Endothelial cell of umbilical vein (primary cell): ENCODE measurements at regions not wholly inside any gene's neighbourhood (a gene's known extent, or its start where the extent isn't known, plus 50 kb on each side); places are given as distances from the start of the nearest gene placed in this dataset.

Experiments
- BruUV-seq: library from RNA; stranded (reverse); fragments of 400-500 nt; replicated peaks from 2 replicates; lab custom pipeline; 2021; lab: Mats Ljungman, UMichigan
- CTCF ChIA-PET: fragments of 300-600, 350-600 bp; sonication (Branson Sonifier 250); formaldehyde crosslinking; loops from one replicate; lab custom pipeline; 2021; ENCODE audit warnings: antibody characterized with exemption, inconsistent platforms; lab: Charles Lee
- POLR2A ChIA-PET: fragments of 300-600, 350-600 bp; sonication (Branson Sonifier 250); formaldehyde crosslinking; loops from one replicate; lab custom pipeline; 2021; ENCODE audit warnings: antibody characterized with exemption, inconsistent platforms; lab: Charles Lee
- DNase-seq: peaks from one replicate; pipeline ENCODE4 v3.0.0-alpha.2; 2011; ENCODE audit warnings: low read depth, low spot score
- FAIRE-seq: peaks from 2 replicates; lab custom pipeline; 2011; peaks lifted over from hg19 to GRCh38; lab: Jason Lieb, UNC
- H2AFZ ChIP-seq: 2 replicates; pipeline ENCODE4 v1.6.0; 2012; ENCODE audit warnings: low read depth, low read length, control low read depth, inconsistent platforms
- H3K27ac ChIP-seq: 2 replicates; pipeline ENCODE4 v1.5.1; 2011; ENCODE audit warnings: low read depth, mild to moderate bottlenecking, control low read depth, low read length, moderate library complexity; ENCODE audit not compliant: insufficient read depth
- H3K27me3 ChIP-seq, 2 experiments: 2 replicates each; pipeline versions ENCODE4 v1.6.0 to v1.6.1; 2011; ENCODE audit warnings: low read length in 2 of 2, mixed read lengths in 1 of 2; ENCODE audit not compliant: control insufficient read depth in 2 of 2, insufficient read depth in 2 of 2
- H3K36me3 ChIP-seq, 2 experiments: 2 replicates in 1 of 2; 3 replicates in 1 of 2; pipeline ENCODE4 v1.5.1; 2011; ENCODE audit warnings: low read length in 2 of 2, mild to moderate bottlenecking in 1 of 2, moderate library complexity in 1 of 2; ENCODE audit not compliant: control insufficient read depth in 2 of 2, insufficient read depth in 2 of 2; ENCODE audit errors: extremely low read depth in 1 of 2
- H3K4me1 ChIP-seq: 3 replicates; pipeline ENCODE4 v1.5.1; 2011; ENCODE audit warnings: mild to moderate bottlenecking, low read length; ENCODE audit not compliant: control insufficient read depth, insufficient read depth; ENCODE audit errors: extremely low read depth
- H3K4me2 ChIP-seq: 2 replicates; pipeline ENCODE4 v1.6.1; 2011; ENCODE audit warnings: low read length, control low read depth, mixed read lengths; ENCODE audit not compliant: insufficient read depth
- H3K4me3 ChIP-seq, 3 experiments: fragments of 200-600 bp in 1 of 3; sonication (generic), shearing (Covaris generic) in 1 of 3; replicated peaks in 1 of 3; 2 replicates each; pipeline ENCODE4 v1.5.1; 2011 to 2016; ENCODE audit warnings: control low read depth in 3 of 3, low read length in 3 of 3, mild to moderate bottlenecking in 2 of 3, inconsistent platforms in 1 of 3, low read depth in 1 of 3, moderate library complexity in 1 of 3; ENCODE audit not compliant: insufficient read depth in 1 of 3
- H3K79me2 ChIP-seq: 2 replicates; pipeline ENCODE4 v1.6.0; 2012; ENCODE audit warnings: low read length, inconsistent platforms; ENCODE audit not compliant: control insufficient read depth, insufficient read depth
- H3K9ac ChIP-seq: replicated peaks from 2 replicates; pipeline ENCODE3; 2011; ENCODE audit warnings: low read length, control low read depth; ENCODE audit not compliant: insufficient read depth; ENCODE audit errors: extremely low read depth
- H3K9me1 ChIP-seq: replicated peaks from 3 replicates; pipeline ENCODE4 v1.6.0; 2011; ENCODE audit warnings: mild to moderate bottlenecking, low read length; ENCODE audit not compliant: control insufficient read depth, insufficient read depth; ENCODE audit errors: extremely low read depth
- H3K9me3 ChIP-seq: replicated peaks from 2 replicates; pipeline ENCODE4 v1.5.1; 2012; ENCODE audit warnings: low read length, inconsistent platforms; ENCODE audit not compliant: control insufficient read depth, insufficient read depth
- H4K20me1 ChIP-seq: replicated peaks from 2 replicates; pipeline ENCODE3; 2011; ENCODE audit warnings: mild to moderate bottlenecking, low read length; ENCODE audit not compliant: control insufficient read depth, insufficient read depth; ENCODE audit errors: extremely low read depth
- CTCF ChIP-seq, 2 donors: IDR thresholded peaks; 1 replicate in 1 of 2; 2 replicates in 1 of 2; pipeline ENCODE4 v1.5.1; 2011; ENCODE audit warnings: low read length in 2 of 2, mild to moderate bottlenecking in 2 of 2, moderate library complexity in 2 of 2, control low read depth in 1 of 2, inconsistent platforms in 1 of 2, low read depth in 1 of 2; ENCODE audit not compliant: insufficient read depth in 1 of 2; ENCODE audit errors: extremely low read depth in 1 of 2
- EZH2 ChIP-seq: IDR thresholded peaks from 2 replicates; pipeline ENCODE4 v1.6.1; 2012; ENCODE audit warnings: borderline replicate concordance, low read depth, mild to moderate bottlenecking, moderate library complexity, low read length, inconsistent platforms; ENCODE audit not compliant: severe bottlenecking
- FOS ChIP-seq: IDR thresholded peaks from 2 replicates; pipeline ENCODE4 v1.6.1; 2011; ENCODE audit warnings: mild to moderate bottlenecking, low read length, moderate library complexity, borderline replicate concordance; ENCODE audit not compliant: insufficient read depth
- GATA2 ChIP-seq: IDR thresholded peaks from 2 replicates; pipeline ENCODE4 v1.7.0; 2011; ENCODE audit warnings: low read depth, mild to moderate bottlenecking, moderate library complexity, mixed read lengths, low read length; ENCODE audit not compliant: insufficient read length, insufficient read depth
- JUN ChIP-seq: IDR thresholded peaks from 2 replicates; pipeline ENCODE4 v1.6.1; 2011; ENCODE audit warnings: borderline replicate concordance, low read depth; ENCODE audit not compliant: insufficient read length, insufficient read depth
- MAX ChIP-seq: IDR thresholded peaks from 2 replicates; pipeline ENCODE4 v1.6.1; 2011; ENCODE audit not compliant: insufficient read depth, insufficient read length
- MYC ChIP-seq: IDR thresholded peaks from one replicate; pipeline ENCODE4 v1.6.1; 2011; ENCODE audit warnings: mild to moderate bottlenecking, low read depth, low read length
- POLR2A ChIP-seq: IDR thresholded peaks from 2 replicates; pipeline ENCODE4 v1.6.1; 2012; ENCODE audit warnings: low read depth, mild to moderate bottlenecking, control low read depth, low read length
- POLR2AphosphoS5 ChIP-seq: IDR thresholded peaks from 2 replicates; pipeline ENCODE4 v1.6.1; 2012; ENCODE audit warnings: low read depth, mild to moderate bottlenecking, control low read depth, low read length, moderate library complexity; ENCODE audit not compliant: insufficient read depth
- dilution Hi-C: fragments of 300-500 bp; cut with MboI; formaldehyde crosslinking; loops from one replicate; pipeline ENCODE4 v1.15.0; 2019; ENCODE audit warnings: low sequenced_read_pairs; ENCODE audit not compliant: extremely low pct_ligation_motif_present
- intact Hi-C: fragments of 100-400 bp; cut with micrococcal nuclease; formaldehyde crosslinking; loops from one replicate; pipeline ENCODE4 v1.10.0; 2022

DNA sequence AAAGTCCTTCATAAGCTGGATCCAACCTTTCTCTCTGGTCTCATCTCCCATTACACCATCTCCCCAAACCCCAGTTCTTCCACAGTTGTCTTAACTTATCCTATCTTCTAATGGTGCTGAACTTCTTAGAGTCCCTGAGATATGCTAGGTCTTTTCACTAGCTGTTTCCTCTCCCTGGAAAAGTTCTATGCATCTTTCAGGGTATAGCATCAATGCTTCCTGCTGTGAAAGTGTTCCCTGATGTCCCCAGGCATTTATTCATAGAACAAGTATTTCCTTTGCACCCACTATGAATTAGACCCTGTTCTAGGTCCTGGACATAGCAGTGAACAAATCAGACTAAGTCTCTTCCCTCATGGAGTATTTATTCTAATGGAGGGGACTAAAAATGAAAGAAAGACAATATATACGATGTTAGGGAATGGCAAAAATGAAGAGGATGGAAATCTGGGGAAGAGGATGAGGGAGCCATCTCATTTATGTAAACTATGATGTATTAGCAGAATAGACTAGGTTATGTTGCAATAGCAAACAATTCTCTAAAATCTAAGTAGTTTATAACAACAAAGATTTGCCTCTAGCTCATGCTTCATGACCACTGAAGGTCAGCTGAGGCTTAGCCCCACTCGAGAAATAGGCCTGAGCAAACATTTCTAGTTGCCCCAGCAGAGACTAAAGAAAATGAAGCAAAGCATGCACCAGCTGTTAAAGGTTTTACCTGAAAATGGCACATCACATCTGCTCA is 120.0 kb downstream of the CYSLTR2 start:
- intact Hi-C loops: no loop called here
- Histone ChIP-seq H2AFZ (no peak overlapping the region), H3K9ac (no peak overlapping the region), H3K79me2 (no peaks in the 10 kb centered on the region), H4K20me1 (no peaks in the 10 kb centered on the region), H3K27me3 (peaks cover under 1 to 18% of the 10 kb centered on the region in 2 experiments), H3K9me1 (no peaks in the 10 kb centered on the region), H3K9me3 (no peaks in the 10 kb centered on the region), H3K4me3 (no peak overlapping the region), H3K4me1 (no peaks in the 10 kb centered on the region), H3K27ac (no peak overlapping the region), H3K36me3 (no peaks in the 10 kb centered on the region), H3K4me2 (no peak overlapping the region)
- no TSS peak for BruUV-seq
- CTCF ChIA-PET: no interaction called here
- dilution Hi-C loops: no loop called here
- POLR2A ChIA-PET: no interaction called here
- FAIRE-seq (no peak), DNase-seq (no peak)
- TF ChIP-seq JUN (no peak), CTCF (IDR thresholded peaks at IDR 0.05; ENCODE audit: extremely low read depth in 1 of 2, insufficient read depth in 1 of 2, low read depth in 1 of 2, low read length in 2 of 2) (no peak), POLR2AphosphoS5 (no peak), POLR2A (no peak), FOS (no peak), MAX (no peak), GATA2 (no peak), MYC (no peak), EZH2 (no peak)
